HK-2 (cell line): ENCODE measurements at regions not wholly inside any gene's neighbourhood (a gene's known extent, or its start where the extent isn't known, plus 50 kb on each side); places are given as distances from the start of the nearest gene placed in this dataset.

Experiments used
- DNase-seq: peaks from one replicate; pipeline ENCODE4 v3.0.0-alpha.2; 2018; ENCODE audit not compliant: unreplicated experiment

DNA sequence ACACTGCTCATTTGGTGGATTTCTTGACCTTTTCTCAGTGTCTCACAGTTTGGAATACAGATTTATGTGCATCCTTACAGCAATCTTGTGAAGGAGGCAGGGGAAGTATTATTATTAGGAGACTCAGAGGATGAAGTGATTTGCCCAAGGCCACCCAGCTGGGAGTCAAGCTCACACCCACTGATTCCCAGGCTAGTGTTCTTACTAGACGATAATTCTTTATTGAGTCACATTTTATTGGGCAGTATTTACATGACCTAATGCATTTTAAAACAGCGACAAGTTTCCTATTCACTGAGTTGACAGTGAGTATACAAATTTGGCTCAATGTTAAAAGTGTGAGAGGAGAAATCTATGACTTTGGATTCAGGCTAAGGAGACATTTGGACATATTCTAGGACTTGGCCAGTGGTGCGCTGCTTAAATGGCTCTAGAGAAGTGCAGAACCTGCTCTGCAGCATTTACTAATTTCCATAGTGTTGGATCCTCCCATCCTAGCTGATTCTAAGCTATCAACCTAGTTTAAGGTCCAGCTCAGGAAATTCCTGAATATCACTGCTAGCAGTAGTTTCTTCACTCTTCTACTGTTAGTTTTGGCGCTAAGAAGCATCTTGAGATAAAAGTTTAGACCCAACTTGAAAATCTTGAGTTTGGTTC is 199.3 kb downstream of the MTX2 start:
- no peak for DNase-seq

DNA sequence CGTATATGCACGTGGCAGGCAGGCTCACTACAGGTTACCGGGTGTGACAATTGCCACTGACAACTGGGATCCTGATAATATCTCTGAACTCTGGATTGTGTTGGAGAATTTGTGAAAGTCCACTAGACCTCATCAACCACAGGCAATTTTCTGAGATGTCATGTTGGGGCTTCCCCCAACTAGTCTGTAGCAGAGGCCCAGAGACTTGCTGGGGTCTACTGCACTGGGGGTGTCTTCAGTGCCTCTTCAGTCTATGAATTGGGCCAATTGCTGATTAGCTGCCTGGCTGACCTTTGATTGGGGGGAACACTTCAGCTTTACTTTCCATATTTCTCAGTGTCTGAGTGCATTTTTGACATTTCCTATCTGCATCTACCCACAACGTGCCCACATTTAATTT is 201.5 kb downstream of the MTX2 start:
- DNase-seq = no peak

DNA sequence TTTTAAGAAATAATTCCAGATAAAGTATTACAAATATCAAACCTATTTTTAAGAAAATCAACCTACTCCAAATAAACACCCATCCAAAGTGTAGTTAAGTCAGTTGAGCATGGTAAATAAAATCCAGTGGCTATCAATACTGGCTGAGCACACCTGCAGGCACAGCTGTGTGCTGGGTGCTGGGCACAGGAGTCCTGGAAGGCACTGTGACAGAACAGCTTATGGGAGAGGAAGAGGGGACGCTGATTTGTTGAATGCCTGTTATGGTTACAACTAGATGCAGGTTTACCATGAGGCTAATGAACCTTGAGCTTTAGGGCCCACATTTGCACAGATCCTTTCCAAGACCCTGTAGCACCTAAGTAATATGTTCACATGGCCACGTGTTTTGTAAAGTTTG is 202.7 kb downstream of the MTX2 start:
- DNase-seq = no peak

DNA sequence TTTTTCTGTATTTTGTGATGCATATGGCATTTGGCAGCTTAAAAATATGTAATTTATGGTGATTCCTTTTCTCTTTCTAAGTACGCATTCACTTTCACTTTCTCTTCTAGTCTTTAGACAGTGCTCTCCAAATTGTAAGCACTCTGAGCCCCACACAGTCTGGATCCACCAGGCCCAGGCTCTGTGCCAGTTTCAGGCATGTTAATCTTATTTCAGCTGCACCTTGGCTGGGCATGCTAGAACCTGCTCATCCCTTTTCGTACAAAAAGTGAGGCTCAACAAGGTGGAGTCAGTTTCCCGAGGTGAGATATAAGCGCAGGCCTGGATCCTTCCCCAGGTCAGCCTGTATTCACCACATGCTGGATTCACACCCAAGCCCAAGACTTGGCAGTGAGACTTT is 203.9 kb downstream of the MTX2 start:
- no peak for DNase-seq

DNA sequence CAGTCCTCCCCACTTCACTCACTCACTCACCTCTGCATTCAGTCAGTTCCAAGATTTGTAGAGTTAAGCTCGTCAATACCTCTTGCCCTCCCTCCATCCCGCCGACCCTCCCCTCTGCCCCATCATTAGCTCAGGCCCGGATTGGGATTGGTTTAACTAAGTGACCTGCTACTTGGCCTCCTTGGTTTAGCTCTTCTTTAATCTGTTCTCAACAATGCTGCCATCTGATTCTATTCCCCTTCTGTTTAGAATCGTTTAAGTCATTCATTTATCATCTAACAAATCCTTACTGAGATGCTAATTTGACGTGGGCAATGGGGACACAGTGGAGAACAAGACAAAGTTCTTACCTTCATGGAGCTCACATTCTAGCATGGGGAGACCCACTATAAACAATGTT is 204.6 kb downstream of the MTX2 start:
- no peak for DNase-seq

DNA sequence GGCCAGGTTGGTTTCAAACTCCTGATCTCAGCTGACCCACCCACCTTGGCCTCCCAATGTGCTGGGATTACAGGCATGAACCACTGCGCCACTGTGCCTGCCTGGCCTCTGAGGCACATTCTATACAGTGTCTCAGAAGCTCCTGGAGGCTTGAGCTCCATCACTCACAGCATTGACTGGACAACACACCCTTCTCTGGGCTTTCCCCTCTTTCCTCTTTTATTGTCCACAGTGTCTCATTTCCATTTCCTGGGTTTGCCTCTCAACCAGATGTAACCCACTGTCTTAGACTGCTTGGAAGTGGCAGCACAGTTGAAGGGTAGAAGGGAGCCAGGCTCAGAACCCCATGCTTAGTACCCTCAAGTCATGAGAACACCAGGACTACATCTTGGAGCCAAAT is 208.1 kb downstream of the MTX2 start:
- no peak for DNase-seq

DNA sequence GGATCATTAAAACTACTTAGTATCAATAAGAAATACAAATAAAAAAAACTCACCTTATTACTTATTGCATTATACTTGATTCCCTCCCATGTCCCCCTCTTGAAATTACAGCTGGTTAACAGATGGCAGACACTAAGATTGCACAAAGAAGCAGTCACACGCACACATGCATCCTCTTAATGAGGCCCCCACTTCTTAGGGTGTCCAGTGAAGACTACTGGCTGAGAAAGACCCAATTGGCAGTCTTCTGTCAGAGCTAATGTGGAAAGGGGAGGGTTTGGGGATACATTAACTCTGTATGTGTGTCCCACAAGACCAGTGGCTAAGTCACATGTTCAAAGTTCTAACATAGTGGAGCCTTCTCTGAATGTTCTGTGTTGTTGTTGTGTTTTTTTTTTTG is 210.7 kb downstream of the MTX2 start:
- no peak for DNase-seq

DNA sequence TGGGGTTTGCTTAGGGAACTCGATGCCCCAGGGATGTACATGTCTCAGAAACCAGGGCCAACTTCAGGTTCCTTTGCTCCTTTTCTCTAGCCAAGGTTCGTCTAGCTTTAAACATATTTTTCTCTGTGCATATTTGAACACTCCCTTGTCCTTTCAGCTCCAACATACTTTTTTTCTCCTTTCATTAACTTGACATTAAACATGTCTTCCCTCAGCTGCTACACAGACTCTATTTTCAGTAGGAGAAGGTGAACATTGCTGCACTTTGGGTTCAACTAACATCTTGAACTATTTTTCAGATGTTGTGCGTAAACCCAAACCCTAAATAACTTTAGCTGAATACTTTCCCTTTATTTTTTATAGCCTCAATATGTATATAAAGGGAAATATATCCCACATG is 212.9 kb downstream of the MTX2 start:
- no peak for DNase-seq

DNA sequence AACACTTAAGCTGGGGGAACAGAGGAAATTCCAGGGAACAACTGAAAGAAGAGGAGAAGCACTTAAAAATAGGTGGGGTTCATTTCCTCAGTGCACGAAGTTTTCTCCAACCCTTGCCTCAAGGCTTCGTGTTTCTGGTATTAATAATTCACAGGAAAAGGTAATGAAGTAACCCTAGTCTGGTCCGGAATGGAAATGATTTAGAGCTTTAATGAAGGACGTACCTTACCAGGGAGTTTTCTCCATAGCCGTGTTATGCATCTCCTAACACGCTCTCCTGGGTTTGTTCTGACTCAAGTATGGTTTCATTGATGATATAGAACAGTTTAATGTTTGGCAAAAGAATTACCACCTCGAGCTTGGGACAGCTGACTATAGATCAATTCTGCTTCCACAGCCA is 214.2 kb downstream of the MTX2 start:
- no peak for DNase-seq

DNA sequence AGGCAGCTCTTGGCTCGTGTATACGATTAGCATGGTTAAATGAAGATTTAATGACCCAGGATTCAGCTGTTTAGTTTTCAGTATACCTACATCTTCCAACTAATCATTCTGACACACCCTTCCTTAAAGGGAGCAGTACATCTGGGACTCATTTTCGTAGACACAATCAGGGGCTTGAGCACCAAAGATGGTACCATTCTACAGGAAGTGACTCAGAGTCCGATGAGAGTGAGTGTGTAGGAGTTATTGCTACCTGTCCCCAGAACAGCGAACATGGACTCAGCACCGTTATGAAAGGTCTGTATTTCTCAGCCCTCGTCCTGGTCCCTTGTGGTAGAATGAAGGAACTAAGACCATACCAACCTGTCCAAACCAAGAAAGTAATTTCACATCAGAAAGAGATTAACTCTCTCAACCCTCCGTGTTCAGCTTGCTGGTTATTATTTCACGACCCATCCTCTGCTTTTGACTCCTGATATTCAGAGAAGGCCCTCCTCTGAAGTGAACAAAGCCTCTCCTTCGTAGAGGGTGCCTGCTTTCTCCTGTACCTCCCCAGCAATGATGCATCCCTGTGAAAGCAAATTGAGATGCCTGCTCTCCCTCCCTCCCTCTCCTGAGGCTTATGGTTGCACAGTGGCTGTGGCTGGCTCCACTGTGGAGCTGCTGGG is 214.8 kb downstream of the MTX2 start:
- DNase-seq = no peak

DNA sequence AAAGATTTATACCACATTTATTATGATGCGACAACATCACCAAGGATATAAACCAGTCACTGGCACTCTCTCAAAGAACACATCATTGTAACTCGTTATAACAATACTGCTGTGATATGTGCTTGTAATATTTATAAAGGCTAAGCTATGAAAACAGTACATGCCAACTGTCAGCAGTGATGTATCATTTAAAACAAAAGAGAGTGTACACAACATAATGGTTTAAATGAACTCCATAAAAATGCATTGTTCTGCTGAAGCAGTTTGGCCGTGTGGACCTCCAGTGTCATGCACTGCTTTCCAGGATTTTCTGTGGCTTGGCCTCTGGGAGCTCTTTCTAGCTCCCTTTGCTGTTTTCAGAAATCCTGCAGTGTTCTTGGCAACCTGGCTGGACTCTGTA is 215.6 kb downstream of the MTX2 start:
- DNase-seq = no peak

DNA sequence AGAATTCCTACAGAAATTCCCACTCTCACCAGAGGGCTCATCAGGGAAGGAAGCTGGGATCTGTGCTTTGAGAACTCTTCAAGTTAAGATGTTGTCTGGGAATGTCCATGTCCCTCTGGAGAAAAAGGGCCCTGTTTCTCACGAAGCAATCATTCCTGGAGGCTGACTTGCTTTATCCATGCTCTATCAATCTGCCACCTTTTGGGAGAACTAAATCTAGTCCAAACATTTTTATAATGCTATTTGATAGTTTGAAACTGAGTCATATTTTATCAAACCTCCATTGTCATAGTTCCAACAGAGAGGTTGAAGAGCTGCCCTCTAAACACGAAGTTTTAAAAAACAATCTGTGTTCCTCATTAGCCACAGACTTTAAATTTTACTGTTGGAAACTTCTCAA is 219.2 kb downstream of the MTX2 start:
- DNase-seq = no peak

DNA sequence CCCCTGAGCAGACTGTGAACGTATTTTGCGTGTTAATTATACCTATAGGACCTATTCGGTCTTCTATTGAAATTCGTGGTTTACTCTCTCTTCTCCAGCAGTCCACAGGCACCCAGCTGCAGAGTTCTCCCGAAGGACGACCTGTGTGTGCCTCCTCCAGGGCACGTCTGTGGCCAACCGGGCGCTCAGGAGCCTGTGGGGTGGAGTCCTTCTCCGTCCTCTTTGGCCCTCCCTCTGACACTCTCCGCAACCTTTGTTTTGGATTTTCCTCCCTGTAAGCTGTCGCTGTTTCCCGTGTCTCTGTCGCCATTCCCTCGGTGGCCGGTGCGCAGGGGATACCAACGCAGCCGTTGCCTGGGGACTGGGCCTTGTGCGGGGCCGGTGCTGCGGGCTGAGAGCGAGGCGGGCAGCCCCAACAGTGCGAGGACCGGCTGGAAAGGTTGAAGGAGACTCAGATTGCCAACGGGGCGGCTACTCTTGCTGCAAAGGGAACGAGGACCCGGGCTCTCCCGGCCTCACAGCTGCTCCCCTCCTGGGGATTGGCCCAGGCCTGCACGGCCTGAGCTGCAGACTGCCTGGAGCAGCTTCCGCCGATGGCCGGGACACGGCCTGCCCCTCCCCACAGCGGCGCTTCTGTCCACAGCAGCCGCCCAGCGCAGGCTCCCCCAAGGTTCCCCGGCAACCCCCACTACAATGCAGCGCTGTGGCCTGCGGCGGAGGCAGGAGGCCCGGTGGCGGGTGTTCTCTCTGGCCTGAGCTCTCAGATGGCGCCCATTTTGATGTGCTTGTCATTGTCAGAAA is 221.0 kb downstream of the MTX2 start:
- no peak for DNase-seq

DNA sequence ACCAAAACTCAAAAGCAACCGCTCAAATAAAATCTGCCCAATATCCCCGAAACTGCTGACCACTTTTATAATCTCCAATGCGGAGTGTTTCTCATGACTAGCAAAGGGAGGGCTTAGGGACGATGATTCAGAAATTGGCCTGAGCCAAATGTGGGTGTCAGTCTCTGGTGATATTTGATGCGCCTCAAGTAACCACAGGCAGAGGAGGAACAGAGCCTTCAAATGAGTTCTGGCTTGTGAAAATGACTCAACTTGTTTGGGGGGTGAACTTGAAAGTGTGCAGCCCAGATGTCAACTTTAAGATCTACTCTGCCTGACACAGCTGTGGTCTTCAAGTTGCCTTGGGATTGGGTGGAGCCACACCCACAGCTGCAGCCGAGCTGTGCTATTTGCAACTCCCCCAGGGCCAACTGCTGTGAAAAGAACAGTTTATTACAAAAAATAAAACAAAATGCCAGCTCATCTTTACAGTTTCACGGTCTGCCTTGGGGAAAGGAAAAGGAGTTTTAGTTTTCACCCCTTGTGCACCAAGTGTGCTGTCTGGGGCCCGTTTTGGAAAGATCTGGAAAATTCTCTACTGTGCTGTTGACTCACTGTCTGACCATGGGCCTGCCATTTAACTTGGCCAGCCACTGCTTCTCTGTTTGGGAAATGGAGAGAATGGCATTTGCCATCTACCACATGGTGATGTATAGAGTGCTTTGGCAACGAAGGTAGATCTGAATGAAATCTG is 222.1 kb downstream of the MTX2 start:
- DNase-seq = no peak

DNA sequence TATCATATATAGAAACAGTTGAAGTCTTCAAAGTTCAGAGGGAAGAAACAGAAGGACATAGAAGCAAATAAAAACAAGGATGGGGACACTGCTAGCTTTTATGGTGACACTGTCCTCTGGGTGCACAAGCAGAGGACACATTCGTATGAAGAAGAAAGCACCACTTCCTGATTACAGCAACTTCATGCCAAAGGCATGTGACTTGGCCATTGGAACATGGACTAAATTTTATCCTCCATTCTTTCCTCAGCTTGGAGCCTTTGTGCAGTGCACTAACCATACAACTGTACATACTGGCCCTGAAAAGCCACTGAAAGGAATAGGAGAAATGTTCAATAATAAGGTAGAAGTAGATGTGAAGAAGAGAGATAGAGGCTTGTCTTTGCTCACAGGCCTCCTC is 223.3 kb downstream of the MTX2 start:
- DNase-seq = no peak

DNA sequence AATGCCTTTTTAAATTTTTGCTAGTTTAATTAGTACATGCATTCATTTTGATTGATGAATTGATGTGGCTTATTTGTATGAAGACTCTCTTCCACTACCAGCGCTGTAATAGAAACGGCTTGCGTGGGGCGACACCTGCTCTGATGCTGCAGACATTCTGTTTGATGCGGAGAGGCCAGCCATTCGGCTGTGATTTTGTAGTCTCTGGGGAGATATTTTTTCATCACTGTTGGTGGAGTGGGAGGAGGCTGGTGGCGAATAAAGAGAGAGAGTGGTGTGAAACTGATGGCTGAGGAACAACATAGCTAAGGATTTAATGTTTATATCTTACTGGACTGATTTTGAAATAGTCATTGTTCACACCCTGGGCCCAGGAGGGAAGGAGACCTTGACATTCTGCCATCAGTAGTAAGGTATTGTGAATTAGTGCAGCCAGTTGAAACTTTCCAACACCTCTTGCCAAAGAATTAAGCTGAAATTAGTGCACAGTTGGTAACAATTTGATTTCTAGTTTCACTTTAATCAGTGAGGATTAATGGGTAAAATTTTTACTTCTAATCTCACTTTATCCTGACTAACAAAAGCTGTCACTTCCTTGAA is 224.1 kb downstream of the MTX2 start:
- DNase-seq = no peak

DNA sequence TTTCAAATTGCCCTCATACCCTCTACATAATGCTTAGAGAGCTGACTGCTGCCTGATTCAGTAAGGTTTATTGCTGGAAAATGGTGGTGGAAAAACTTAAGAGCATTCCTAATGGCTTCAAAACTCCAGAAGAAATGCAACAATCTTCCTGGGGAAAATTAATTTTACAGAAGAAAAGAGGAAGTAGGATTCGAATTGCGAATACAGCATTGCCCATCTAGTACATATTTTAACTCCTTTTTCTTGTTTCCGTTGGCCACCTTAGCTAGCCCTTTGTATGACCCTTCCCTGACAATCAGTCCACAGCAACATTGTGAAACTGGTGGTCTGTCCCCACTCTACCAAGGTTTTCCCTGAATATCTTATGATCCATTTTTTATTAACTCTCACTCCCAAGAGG is 224.7 kb downstream of the MTX2 start:
- no peak for DNase-seq

DNA sequence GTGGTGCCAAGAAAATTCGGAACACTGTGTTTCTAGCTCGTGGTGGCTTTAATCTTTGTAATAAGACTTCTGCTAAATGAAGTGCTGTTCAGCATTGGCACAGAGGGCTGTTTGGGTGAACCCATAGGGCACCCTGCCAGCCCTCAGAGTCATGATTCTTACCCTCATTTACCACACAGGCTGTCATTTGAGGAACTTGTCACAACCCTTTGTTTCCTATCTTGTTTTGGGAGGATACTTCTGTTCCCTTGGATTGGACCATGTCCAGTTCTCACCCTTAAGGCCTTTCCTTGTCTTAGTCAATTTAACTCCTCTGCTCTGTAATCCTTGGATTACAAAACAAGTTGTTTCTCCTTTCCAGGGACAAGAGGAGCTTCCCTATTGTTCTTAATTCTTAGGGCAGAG is 225.7 kb downstream of the MTX2 start:
- no peak for DNase-seq

DNA sequence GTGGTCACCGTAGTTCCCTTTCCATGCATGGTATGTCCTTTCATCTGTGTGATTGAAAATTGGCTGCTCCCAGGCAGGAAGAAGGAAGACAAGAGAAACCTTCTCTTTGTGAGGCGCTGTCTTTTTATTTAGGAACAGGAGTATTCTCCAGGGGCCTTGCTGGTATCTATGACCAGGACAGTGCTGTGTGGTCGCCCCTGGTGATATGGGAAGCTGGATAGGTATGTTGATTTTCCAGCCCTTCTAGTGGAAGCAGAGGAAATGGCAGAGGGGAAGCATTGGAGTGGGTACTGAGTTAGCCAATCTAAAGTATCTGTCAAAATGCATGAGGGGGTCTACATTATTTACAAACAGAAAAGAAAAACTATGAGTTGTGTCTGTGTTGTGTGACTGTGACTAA is 226.6 kb downstream of the MTX2 start:
- DNase-seq = no peak

DNA sequence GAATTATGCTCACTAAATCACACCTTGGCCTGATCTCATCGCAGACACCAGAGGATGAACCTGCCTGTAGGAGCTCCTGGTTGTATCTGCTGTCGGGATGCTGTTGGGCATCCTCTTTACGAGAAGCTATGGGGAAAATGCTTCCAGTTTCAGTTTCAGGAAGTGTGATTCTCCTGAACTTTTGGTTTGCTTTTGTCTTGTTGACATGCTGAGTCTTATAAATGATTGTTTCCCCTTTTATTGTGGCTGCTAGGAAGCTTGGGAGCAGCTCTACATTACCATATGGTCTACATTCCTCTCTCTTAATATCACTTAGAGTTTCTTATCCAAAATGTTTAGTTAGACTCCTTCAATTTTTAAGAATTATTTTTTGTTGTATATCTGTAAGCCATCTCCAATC is 227.5 kb downstream of the MTX2 start:
- DNase-seq = no peak

DNA sequence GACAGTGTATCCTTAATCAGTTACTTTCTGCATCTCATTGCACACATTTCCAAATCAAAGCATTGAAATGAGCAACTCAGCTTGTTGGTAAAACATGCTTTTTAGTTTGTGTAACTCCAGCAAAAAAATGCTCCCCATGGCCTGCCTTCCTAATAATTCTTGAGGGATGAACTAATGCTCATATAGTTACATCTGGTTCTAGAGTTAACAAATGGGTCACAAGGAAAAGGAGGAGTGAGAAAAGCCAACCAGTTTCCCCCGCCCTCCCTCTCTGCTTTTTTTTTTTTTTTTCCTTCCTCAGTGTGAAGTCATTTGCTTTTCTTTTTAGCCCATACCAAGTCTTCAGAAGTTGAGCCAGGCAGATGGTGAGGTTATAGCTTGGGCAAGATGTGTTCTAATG is 231.7 kb downstream of the MTX2 start:
- no peak for DNase-seq

DNA sequence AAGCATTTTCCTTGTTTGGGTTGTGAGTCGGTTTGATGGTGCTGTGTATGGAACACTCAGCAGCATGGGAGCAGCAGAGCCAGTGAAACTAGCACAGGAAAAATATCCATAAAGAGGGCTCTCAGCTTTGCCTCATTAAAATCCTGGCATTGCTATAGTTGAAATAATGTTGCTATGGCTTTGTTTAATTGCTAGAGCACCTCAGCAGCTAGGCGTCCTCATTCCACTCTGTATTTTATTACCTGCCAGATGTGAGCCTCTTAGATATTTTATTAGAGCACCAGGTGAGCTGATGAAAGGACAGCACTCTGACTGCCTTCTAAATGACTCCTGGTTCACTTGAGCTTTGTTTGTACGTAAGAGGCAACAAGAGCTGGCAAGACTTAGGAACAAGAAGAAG is 232.4 kb downstream of the MTX2 start:
- no peak for DNase-seq
